Activated CD8-positive, alpha-beta T cell treated with anti-CD3 and anti-CD28 coated beads for 36 hours (primary cell): ENCODE measurements at regions not wholly inside any gene's neighbourhood (a gene's known extent, or its start where the extent isn't known, plus 50 kb on each side); places are given as distances from the start of the nearest gene placed in this dataset.
A peak's percentile ranks its signal among the peaks of the same experiment; 100 is the strongest.
"Not testable (repeated sequence)": the region's sequence is repeated elsewhere in the genome, so short reads cannot be mapped to it uniquely, and the experiment has no call there.

Experiments
- ATAC-seq: fragments of 200-7000 bp; cut with Tn5 transposase; one replicate; pipeline ENCODE4 v1.10.0; 2021; ENCODE audit warnings: mild to moderate bottlenecking, moderate library complexity
- CTCF ChIA-PET: fragments of 350-600 bp; sonication (Branson Sonifier 250); formaldehyde crosslinking; loops from one replicate; lab custom pipeline; 2021; ENCODE audit warnings: antibody characterized with exemption; lab: Charles Lee
- POLR2A ChIA-PET: fragments of 350-600 bp; sonication (Branson Sonifier 250); formaldehyde crosslinking; loops from one replicate; lab custom pipeline; 2021; ENCODE audit warnings: antibody characterized with exemption; lab: Charles Lee
- DNase-seq: peaks from one replicate; pipeline ENCODE4 v3.0.0-alpha.2; 2020
- H3K27ac Mint-ChIP-seq: one replicate; pipeline ENCODE4 v1.8.0; 2021; ENCODE audit warnings: mild to moderate bottlenecking, mixed read lengths
- H3K27me3 Mint-ChIP-seq: one replicate; pipeline ENCODE4 v1.8.0; 2021; ENCODE audit warnings: mixed read lengths
- H3K36me3 Mint-ChIP-seq: one replicate; pipeline ENCODE4 v1.8.0; 2021; ENCODE audit warnings: low read depth, mixed read lengths
- H3K4me1 Mint-ChIP-seq: one replicate; pipeline ENCODE4 v1.8.0; 2021; ENCODE audit warnings: low read depth, mixed read lengths
- H3K4me3 Mint-ChIP-seq: one replicate; pipeline ENCODE4 v1.8.0; 2021; ENCODE audit warnings: mild to moderate bottlenecking, moderate library complexity, mixed read lengths
- H3K9me3 Mint-ChIP-seq: one replicate; pipeline ENCODE4 v1.8.0; 2021; ENCODE audit warnings: mixed read lengths
- intact Hi-C: fragments of 100-400 bp; cut with micrococcal nuclease; formaldehyde crosslinking; loops from one replicate; pipeline ENCODE4 v1.10.0; 2022

DNA sequence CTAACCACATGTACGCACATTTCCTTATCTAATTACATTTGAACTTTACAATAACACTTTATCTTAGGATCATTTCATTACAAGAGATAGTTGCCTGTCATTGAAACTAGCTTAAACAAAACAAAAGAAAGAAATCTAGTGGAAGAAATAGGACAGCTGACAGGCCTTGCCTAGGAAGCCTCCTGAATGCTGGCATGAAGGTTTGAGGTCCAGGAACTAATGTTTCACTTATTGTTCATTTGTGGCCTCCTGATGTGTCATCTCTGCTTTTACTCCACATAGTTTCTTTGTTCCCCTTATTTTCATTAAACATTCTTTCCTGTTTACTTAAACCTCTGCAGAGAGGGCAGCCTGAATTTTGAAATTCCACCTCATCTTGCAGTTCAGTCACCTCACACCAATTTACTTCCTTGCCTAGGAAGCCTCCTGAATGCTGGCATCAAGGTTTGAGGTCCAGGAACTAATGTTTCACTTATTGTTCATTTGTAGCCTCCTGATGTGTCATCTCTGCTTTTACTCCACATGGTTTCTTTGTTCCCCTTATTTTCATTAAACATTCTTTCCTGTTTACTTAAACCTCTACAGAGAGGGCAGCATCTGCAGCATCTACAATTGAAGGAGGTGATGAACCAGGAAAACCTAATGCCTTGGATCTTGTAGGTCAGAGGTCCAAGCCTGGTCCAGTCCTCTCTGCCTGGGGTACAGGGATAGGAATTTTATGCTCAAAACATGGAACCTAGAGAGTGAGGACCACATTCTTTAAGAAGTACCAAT, 319.2 kb downstream of the SPATA31A1 start:
- CTCF ChIA-PET, H3K4me3 Mint-ChIP-seq, H3K36me3 Mint-ChIP-seq, intact Hi-C loops, H3K9me3 Mint-ChIP-seq, POLR2A ChIA-PET, H3K27me3 Mint-ChIP-seq, DNase-seq, H3K27ac Mint-ChIP-seq, ATAC-seq, H3K4me1 Mint-ChIP-seq: not testable (repeated sequence)

GRCh38 chr9:39675211-39675553, 319.7 kb downstream of the SPATA31A1 start:
- DNase-seq, H3K27me3 Mint-ChIP-seq, H3K27ac Mint-ChIP-seq, intact Hi-C loops, POLR2A ChIA-PET, H3K4me1 Mint-ChIP-seq, H3K36me3 Mint-ChIP-seq, H3K4me3 Mint-ChIP-seq, CTCF ChIA-PET, H3K9me3 Mint-ChIP-seq: not testable (repeated sequence)
- ATAC-seq: peak; percentile 49

- H3K36me3 Mint-ChIP-seq, CTCF ChIA-PET, H3K4me1 Mint-ChIP-seq, POLR2A ChIA-PET, intact Hi-C loops, DNase-seq, H3K9me3 Mint-ChIP-seq, H3K27me3 Mint-ChIP-seq, H3K27ac Mint-ChIP-seq, H3K4me3 Mint-ChIP-seq, ATAC-seq: not testable (repeated sequence)
Measured at GRCh38 chr9:39678534-39679263, 323.2 kb downstream of the SPATA31A1 start.

- intact Hi-C loops, DNase-seq, H3K4me3 Mint-ChIP-seq, H3K27me3 Mint-ChIP-seq, POLR2A ChIA-PET, H3K9me3 Mint-ChIP-seq, H3K4me1 Mint-ChIP-seq, CTCF ChIA-PET, H3K27ac Mint-ChIP-seq, H3K36me3 Mint-ChIP-seq, ATAC-seq: not testable (repeated sequence)
Measured at GRCh38 chr9:39680694-39681401, 325.4 kb downstream of the SPATA31A1 start.

DNA sequence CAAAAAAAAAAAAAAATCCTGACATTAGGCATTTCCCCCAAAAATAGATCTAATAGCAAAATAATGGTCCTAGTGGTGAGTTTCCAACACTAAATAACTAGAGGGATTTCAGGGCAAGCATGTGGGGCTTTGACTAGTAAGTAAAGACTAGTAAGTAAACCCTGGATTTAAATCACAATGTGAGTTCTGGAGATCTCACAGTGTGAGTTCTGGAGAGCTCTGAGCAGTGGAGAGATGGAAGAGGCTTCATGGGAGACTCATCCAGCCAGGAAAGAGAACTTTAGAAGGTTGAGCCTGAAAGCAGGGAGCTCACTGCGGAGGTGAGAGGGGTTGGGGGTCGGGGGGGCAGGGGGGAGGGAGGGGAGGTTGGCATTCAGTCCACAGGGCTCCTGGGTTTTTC, 373.4 kb downstream of the SPATA31A1 start:
- DNase-seq, intact Hi-C loops, H3K27ac Mint-ChIP-seq, H3K4me3 Mint-ChIP-seq, POLR2A ChIA-PET, H3K36me3 Mint-ChIP-seq, CTCF ChIA-PET, H3K9me3 Mint-ChIP-seq, ATAC-seq, H3K27me3 Mint-ChIP-seq, H3K4me1 Mint-ChIP-seq: not testable (repeated sequence)

DNA sequence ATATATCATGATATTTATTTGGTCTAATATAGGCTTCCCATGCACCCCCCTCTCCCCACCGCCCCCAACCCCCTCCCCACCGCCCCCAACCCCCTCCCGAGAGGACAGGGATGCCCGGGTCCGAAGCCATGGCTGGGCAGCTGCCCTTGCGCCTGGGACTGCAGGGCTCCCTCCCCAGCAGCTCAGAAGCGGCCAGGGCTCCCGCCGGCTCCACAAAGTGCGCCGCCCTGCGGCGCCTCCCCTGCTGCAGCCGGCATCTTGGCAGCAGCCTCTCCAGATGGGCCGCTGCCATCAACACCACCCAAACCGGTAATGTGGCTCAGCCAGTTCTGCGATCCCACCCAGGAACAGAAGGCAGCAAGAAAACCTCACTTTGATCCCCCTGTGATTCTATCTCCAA, 389.4 kb downstream of the SPATA31A1 start:
- H3K4me1 Mint-ChIP-seq, DNase-seq, CTCF ChIA-PET, H3K27me3 Mint-ChIP-seq, H3K36me3 Mint-ChIP-seq, ATAC-seq, H3K4me3 Mint-ChIP-seq, H3K27ac Mint-ChIP-seq, POLR2A ChIA-PET, intact Hi-C loops, H3K9me3 Mint-ChIP-seq: not testable (repeated sequence)

DNA sequence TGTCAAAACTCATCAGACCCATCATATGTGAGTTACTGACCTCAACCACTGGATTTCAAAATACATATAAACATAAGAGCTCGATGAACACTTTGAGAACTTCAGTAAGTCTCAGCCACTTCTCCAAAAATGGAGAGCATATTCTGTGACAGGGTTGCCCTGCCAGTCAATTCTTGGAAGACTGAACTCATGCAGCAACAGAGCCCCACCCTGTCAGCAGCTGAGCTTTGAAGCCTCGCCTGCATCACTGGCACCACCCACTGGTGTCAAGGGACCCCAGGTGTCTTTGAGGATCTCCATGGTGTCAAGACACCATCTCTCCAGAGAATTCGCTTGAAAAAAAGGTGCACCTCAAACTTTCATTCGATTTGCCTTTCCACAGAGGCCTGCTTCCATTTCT, 420.1 kb downstream of the SPATA31A1 start:
- POLR2A ChIA-PET, H3K4me3 Mint-ChIP-seq, H3K4me1 Mint-ChIP-seq, H3K27ac Mint-ChIP-seq, intact Hi-C loops, DNase-seq, ATAC-seq, H3K9me3 Mint-ChIP-seq, H3K27me3 Mint-ChIP-seq, CTCF ChIA-PET, H3K36me3 Mint-ChIP-seq: not testable (repeated sequence)

GRCh38 chr9:39791356-39791755, 435.9 kb downstream of the SPATA31A1 start:
- ATAC-seq: peak; percentile 98
- POLR2A ChIA-PET, CTCF ChIA-PET, H3K27ac Mint-ChIP-seq, DNase-seq, H3K27me3 Mint-ChIP-seq, H3K4me3 Mint-ChIP-seq, H3K36me3 Mint-ChIP-seq, intact Hi-C loops, H3K9me3 Mint-ChIP-seq, H3K4me1 Mint-ChIP-seq: not testable (repeated sequence)

GRCh38 chr9:39797935-39798334, 442.5 kb downstream of the SPATA31A1 start:
- H3K27ac Mint-ChIP-seq, H3K27me3 Mint-ChIP-seq, H3K9me3 Mint-ChIP-seq, H3K4me1 Mint-ChIP-seq, DNase-seq, POLR2A ChIA-PET, intact Hi-C loops, CTCF ChIA-PET, ATAC-seq, H3K4me3 Mint-ChIP-seq, H3K36me3 Mint-ChIP-seq: not testable (repeated sequence)

GRCh38 chr9:39799252-39799651, 443.8 kb downstream of the SPATA31A1 start:
- DNase-seq, H3K4me3 Mint-ChIP-seq, ATAC-seq, H3K4me1 Mint-ChIP-seq, H3K36me3 Mint-ChIP-seq, intact Hi-C loops, H3K27ac Mint-ChIP-seq, POLR2A ChIA-PET, H3K9me3 Mint-ChIP-seq, CTCF ChIA-PET, H3K27me3 Mint-ChIP-seq: not testable (repeated sequence)

DNA sequence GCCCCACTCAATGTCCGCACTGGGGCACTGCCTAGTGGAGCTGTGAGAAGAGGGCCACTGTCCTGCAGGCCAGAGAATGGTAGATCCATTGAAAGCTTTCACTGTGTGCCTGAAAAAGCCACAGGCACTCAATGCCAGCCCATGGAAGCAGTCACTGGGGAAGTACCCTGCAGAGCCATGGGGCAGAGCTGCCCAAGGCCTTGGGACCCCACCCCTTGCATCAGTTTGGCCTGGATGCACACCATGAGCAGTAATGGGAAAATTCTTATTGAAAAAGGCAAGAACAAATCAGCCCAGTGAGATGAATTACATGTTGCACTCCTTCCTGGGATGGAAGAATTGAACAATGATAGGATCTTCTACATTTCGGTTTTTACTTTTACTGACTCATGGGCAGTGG, 447.1 kb downstream of the SPATA31A1 start:
- DNase-seq, intact Hi-C loops, H3K36me3 Mint-ChIP-seq, ATAC-seq, H3K27ac Mint-ChIP-seq, POLR2A ChIA-PET, CTCF ChIA-PET, H3K4me1 Mint-ChIP-seq, H3K9me3 Mint-ChIP-seq, H3K4me3 Mint-ChIP-seq, H3K27me3 Mint-ChIP-seq: not testable (repeated sequence)
